Right lobe of liver (tissue), 6 donors: ENCODE measurements at regions not wholly inside any gene's neighbourhood (a gene's known extent, or its start where the extent isn't known, plus 50 kb on each side); places are given as distances from the start of the nearest gene placed in this dataset.
A peak's percentile ranks its signal among the peaks of the same experiment; 100 is the strongest.

Source experiments
- ATAC-seq, 4 donors: fragments of 200-7000 bp; cut with Tn5 transposase; one replicate each; pipeline ENCODE4 v1.9.1; 2020; ENCODE audit warnings: mild to moderate bottlenecking in 4 of 4, moderate library complexity in 4 of 4
- DNase-seq, 3 donors: peaks; one replicate each; pipeline ENCODE4 v3.0.0-alpha.2; 2020
- H3K27ac ChIP-seq, 3 donors: fragments of 200-600 bp; one replicate each; pipeline ENCODE4 v1.8.0; 2022
- H3K27me3 ChIP-seq, 2 donors: fragments of 200-600 bp; one replicate each; pipeline ENCODE4 v1.8.0; 2022
- H3K36me3 ChIP-seq, 4 donors: fragments of 200-600 bp; sonication (generic) in 1 of 4; one replicate each; pipeline versions ENCODE4 v1.5.1 to v1.8.0; 2017 to 2022; ENCODE audit warnings: control low read depth in 1 of 4
- H3K4me1 ChIP-seq, 4 donors: fragments of 200-600 bp; sonication (generic) in 1 of 4; one replicate each; pipeline versions ENCODE4 v1.5.1 to v1.8.0; 2017 to 2022; ENCODE audit warnings: control low read depth in 1 of 4
- H3K4me3 ChIP-seq, 3 donors: fragments of 200-600 bp; one replicate each; pipeline ENCODE4 v1.8.0; 2022
- H3K9me3 ChIP-seq, 4 donors: fragments of 200-600 bp; sonication (generic) in 1 of 4; one replicate each; pipeline versions ENCODE4 v1.5.1 to v1.8.0; 2017 to 2022; ENCODE audit warnings: control low read depth in 1 of 4
- POLR2A ChIP-seq: fragments of 450-650 bp; IDR thresholded peaks from one replicate; pipeline ENCODE4 v1.6.1; 2017; ENCODE audit warnings: antibody characterized with exemption, mild to moderate bottlenecking
- WGBS: methylation state at CpG from one replicate; pipeline ENCODE4 v1.1.6; 2018; ENCODE audit warnings: low coverage, low lambda C conversion rate; ENCODE audit not compliant: insufficient coverage; ENCODE audit errors: missing lambda C conversion rate; 5-methylcytosine and 5-hydroxymethylcytosine counted together
- intact Hi-C, 2 donors: fragments of 100-400 bp; cut with DNase I; formaldehyde crosslinking; loops; one replicate each; pipeline versions ENCODE4 v1.11.2 to v1.14.1; 2022
- TF ChIP-seq, protein P1 (sequence below), 4 donors: fragments of 200-600 bp in 3 of 4; fragments of 450-650 bp in 1 of 4; IDR thresholded peaks; one replicate each; pipeline versions ENCODE4 v1.5.1 to v1.8.0; 2016 to 2022; ENCODE audit warnings: antibody characterized with exemption in 4 of 4, mild to moderate bottlenecking in 2 of 4
- donor health status: DM: no; HTN: yes; CAD: no.
- donor health status: DM: no; HTN: no; CAD: no.
- donor health status: DM: no; HTN: no; CAD: no.
- donor health status: DM: no; HTN: yes; CAD: no.
- donor health status: DM: no; HTN: yes; CAD: no.

DNA sequence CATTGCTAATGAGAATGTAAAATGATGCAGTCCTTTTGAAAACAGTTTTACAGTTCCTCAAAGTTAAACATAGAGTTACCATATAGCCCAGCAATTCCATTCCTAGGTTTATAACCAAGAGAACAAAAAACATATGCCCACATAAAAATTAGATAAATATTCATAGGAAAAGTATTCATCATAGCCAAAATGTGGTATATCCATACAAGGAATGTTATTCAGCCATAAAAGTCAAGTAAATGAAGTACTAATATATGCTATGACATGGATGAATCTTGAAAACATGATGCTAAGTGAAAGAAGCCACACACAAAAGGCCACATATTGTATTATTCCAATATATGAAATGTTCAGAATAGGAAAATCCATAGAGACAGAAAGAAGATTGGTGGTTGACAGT lies 158.0 kb upstream of the CARMIL1 start:
- no peak overlapping the region for H3K4me3 ChIP-seq
- intact Hi-C loops, result no loop called here
- ATAC-seq (no peak), DNase-seq (no peak)
- peaks cover 0 to 18% (median 4%) of the 10 kb centered on the region in 4 donors for H3K4me1 ChIP-seq
- H3K27me3 ChIP-seq, result no peaks in the 10 kb centered on the region
- no peaks in the 10 kb centered on the region for H3K36me3 ChIP-seq
- peak overlapping the region; percentile 14 to 19 (median 14) for H3K27ac ChIP-seq
- H3K9me3 ChIP-seq, result no peaks in the 10 kb centered on the region
- no peak for TF ChIP-seq POLR2A
- TF ChIP-seq, protein P1, sequence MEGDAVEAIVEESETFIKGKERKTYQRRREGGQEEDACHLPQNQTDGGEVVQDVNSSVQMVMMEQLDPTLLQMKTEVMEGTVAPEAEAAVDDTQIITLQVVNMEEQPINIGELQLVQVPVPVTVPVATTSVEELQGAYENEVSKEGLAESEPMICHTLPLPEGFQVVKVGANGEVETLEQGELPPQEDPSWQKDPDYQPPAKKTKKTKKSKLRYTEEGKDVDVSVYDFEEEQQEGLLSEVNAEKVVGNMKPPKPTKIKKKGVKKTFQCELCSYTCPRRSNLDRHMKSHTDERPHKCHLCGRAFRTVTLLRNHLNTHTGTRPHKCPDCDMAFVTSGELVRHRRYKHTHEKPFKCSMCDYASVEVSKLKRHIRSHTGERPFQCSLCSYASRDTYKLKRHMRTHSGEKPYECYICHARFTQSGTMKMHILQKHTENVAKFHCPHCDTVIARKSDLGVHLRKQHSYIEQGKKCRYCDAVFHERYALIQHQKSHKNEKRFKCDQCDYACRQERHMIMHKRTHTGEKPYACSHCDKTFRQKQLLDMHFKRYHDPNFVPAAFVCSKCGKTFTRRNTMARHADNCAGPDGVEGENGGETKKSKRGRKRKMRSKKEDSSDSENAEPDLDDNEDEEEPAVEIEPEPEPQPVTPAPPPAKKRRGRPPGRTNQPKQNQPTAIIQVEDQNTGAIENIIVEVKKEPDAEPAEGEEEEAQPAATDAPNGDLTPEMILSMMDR (IDR thresholded peaks at IDR 0.05), result no peak

DNA sequence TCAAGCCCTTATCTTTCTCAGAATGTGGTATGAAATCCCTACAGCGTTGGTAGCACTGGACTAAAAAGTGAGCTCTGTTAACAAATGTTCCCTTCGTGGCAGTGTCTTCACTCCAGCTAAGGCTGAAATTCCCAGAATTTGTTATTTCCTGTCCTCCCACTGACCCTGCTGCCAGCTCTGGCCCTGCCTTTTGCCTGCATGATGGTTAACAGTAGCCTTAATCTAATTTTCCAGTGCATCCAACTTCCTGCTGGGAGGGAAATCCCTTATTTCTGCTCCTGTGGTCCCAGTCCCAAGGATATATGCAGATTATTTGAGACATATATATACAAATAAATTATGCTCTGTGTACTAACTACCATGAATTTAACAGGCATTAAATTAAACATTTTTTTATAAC lies 157.2 kb upstream of the CARMIL1 start:
- no peaks in the 10 kb centered on the region for H3K27me3 ChIP-seq
- ATAC-seq (peak; percentile 60 to 81 (median 78)), DNase-seq (peak in 1 of 3 donors; percentile 25)
- intact Hi-C loops, result no loop called here
- TF ChIP-seq POLR2A, result no peak
- TF ChIP-seq, protein P1 (IDR thresholded peaks at IDR 0.05), result no peak
- 69% methylated on average over 2 of the region's 2 CpGs for WGBS
- H3K4me1 ChIP-seq, result peaks cover 0 to 18% (median 4%) of the 10 kb centered on the region in 4 donors
- no peaks in the 10 kb centered on the region for H3K36me3 ChIP-seq
- peak overlapping the region in 2 of 3 donors; percentile 14 to 19 for H3K27ac ChIP-seq
- no peaks in the 10 kb centered on the region for H3K9me3 ChIP-seq
- H3K4me3 ChIP-seq, result no peak overlapping the region

DNA sequence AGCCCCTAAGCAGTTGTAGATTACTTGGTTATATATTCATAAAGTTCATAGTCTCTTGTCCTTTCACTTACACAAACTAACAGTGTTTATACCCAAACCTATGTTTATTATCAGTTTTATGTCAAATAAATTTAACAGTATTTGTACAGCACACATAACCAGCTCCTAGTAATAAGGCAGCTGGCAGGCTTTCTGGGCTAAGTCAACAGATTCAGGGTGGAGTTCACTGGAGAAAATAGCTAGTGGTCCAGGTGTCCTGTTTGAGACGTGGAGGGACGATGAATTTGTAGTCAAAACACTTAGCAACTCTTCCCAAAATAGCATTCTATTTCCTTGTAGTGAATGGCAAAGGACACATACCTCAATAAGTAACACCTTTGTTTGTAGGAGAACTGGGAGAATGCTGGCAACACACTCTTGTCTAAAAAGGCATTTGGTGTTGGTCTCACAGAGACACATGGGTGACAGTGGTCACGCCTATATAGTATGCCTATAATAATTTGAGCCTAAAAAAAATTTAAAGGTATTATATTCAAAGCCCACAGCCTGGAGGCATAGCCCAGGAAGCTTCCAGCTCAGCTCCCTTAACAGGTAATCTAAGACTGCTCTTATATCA lies 156.4 kb upstream of the CARMIL1 start:
- H3K27me3 ChIP-seq, result no peaks in the 10 kb centered on the region
- no peaks in the 10 kb centered on the region for H3K9me3 ChIP-seq
- TF ChIP-seq, protein P1 (IDR thresholded peaks at IDR 0.05), result no peak
- TF ChIP-seq POLR2A, result no peak
- H3K27ac ChIP-seq, result peak overlapping the region in 1 of 3 donors; percentile 14
- peak; percentile 23 to 72 (median 54) for ATAC-seq
- DNase-seq, result no peak
- H3K4me1 ChIP-seq, result peaks cover 0 to 18% (median 4%) of the 10 kb centered on the region in 4 donors
- intact Hi-C loops, result no loop called here
- H3K4me3 ChIP-seq, result no peak overlapping the region
- no peaks in the 10 kb centered on the region for H3K36me3 ChIP-seq
- WGBS, result 36% methylated on average over 3 of the region's 3 CpGs

DNA sequence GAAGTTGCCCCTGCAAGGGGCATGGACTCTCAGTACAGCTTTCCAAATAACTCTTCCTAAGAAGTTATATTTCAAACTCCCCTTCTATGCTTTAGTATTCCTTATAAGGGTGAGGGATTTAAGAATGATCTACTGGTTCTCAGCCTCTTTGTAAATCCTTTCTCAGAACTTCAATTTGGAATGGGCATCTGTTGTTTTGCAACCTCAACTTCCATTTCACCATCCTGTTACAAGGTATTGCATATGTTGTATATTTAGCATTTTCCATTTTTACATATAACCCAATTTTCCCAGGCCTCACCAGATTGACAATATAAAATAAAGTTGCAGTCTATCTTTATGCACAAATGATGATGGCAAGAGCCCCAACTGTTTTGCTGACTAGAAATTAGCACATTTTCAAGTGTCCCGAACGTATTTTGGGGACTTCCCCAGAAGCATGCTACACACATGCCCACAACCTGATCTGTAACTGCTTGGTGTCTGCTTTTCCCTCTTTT lies 154.9 kb upstream of the CARMIL1 start:
- WGBS, result 42% methylated on average over 2 of the region's 2 CpGs
- Histone ChIP-seq H3K27me3 (no peaks in the 10 kb centered on the region), H3K4me1 (peaks cover 0 to 18% (median 4%) of the 10 kb centered on the region in 4 donors), H3K9me3 (no peaks in the 10 kb centered on the region), H3K4me3 (no peak overlapping the region), H3K36me3 (no peaks in the 10 kb centered on the region), H3K27ac (no peak overlapping the region)
- TF ChIP-seq POLR2A, result no peak
- TF ChIP-seq, protein P1 (IDR thresholded peaks at IDR 0.05), result no peak
- DNase-seq (no peak), ATAC-seq (no peak)
- intact Hi-C loops, result no loop called here
